DND-41 (cell line): ENCODE measurements at regions not wholly inside any gene's neighbourhood (a gene's known extent, or its start where the extent isn't known, plus 50 kb on each side); places are given as distances from the start of the nearest gene placed in this dataset.

Experiments
- EZH2 ChIP-seq: IDR thresholded peaks from 3 replicates; pipeline ENCODE4 v1.6.1; 2012; ENCODE audit warnings: borderline replicate concordance, low read depth, mild to moderate bottlenecking, moderate library complexity, low read length, inconsistent platforms; ENCODE audit not compliant: severe bottlenecking
- TF ChIP-seq, protein P1 (sequence below): IDR thresholded peaks from 2 replicates; pipeline ENCODE4 v1.5.1; 2012; ENCODE audit warnings: borderline replicate concordance, low read length, moderate library complexity, mild to moderate bottlenecking; ENCODE audit not compliant: poor library complexity, severe bottlenecking; ENCODE audit errors: extremely low read depth

DNA sequence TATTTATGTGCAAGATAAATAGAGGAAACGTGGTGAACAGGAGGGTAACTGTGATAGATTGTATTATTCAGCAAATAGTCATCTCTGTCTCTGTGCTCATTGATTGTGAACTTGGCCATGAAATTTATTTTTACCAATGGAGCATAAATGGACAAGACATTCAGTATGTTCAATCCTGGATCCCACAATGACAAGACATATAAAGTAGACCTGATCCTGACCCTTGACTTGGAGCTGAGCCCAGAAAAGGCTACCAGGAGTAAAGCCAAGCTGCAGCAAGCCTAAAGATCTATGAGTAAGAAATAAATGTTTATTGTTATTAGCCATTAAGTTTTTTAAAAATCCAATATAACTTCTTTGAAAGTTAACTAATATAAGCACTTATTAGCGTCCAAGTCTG, 531.2 kb downstream of the PIK3C3 start:
- TF ChIP-seq, protein P1, sequence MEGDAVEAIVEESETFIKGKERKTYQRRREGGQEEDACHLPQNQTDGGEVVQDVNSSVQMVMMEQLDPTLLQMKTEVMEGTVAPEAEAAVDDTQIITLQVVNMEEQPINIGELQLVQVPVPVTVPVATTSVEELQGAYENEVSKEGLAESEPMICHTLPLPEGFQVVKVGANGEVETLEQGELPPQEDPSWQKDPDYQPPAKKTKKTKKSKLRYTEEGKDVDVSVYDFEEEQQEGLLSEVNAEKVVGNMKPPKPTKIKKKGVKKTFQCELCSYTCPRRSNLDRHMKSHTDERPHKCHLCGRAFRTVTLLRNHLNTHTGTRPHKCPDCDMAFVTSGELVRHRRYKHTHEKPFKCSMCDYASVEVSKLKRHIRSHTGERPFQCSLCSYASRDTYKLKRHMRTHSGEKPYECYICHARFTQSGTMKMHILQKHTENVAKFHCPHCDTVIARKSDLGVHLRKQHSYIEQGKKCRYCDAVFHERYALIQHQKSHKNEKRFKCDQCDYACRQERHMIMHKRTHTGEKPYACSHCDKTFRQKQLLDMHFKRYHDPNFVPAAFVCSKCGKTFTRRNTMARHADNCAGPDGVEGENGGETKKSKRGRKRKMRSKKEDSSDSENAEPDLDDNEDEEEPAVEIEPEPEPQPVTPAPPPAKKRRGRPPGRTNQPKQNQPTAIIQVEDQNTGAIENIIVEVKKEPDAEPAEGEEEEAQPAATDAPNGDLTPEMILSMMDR: no peak
- TF ChIP-seq EZH2: no peak
